A673 (cell line): ENCODE measurements at regions not wholly inside any gene's neighbourhood (a gene's known extent, or its start where the extent isn't known, plus 50 kb on each side); places are given as distances from the start of the nearest gene placed in this dataset.

ENCODE experiments used
- BruUV-seq: library from RNA; stranded (reverse); fragments of 400-500 nt; replicated peaks from 2 replicates; lab custom pipeline; 2021; lab: Mats Ljungman, UMichigan
- CTCF ChIA-PET: fragments of 300-600 bp; sonication (Branson Sonifier 250); formaldehyde crosslinking; loops from one replicate; lab custom pipeline; 2022; ENCODE audit warnings: antibody characterized with exemption; lab: Charles Lee
- POLR2A ChIA-PET: fragments of 300-600 bp; sonication (Branson Sonifier 250); formaldehyde crosslinking; loops from one replicate; lab custom pipeline; 2022; ENCODE audit warnings: antibody characterized with exemption; ENCODE audit not compliant: low non-redundant PET; lab: Charles Lee
- DNase-seq: peaks from one replicate; pipeline ENCODE4 v3.0.0-alpha.2; 2015; ENCODE audit warnings: low spot score
- H3K27ac ChIP-seq: fragments of 200-600 bp; sonication (generic); 2 replicates; pipeline ENCODE4 v1.5.1; 2016; ENCODE audit warnings: mixed run types, low read depth, mild to moderate bottlenecking, mixed read lengths, antibody characterized with exemption, low read length; ENCODE audit not compliant: poor library complexity, severe bottlenecking
- H3K27me3 ChIP-seq: fragments of 200-600 bp; sonication (generic); replicated peaks from 2 replicates; pipeline ENCODE4 v1.6.1; 2017; ENCODE audit warnings: mixed run types, low read depth, mild to moderate bottlenecking, mixed read lengths, antibody characterized with exemption, low read length; ENCODE audit not compliant: insufficient read depth, poor library complexity
- H3K36me3 ChIP-seq: fragments of 200-600 bp; sonication (generic); 2 replicates; pipeline ENCODE4 v1.6.1; 2016; ENCODE audit warnings: mixed run types, mild to moderate bottlenecking, mixed read lengths, antibody characterized with exemption, low read length; ENCODE audit not compliant: insufficient read depth, poor library complexity, severe bottlenecking
- H3K4me1 ChIP-seq: fragments of 200-600 bp; sonication (generic); 2 replicates; pipeline ENCODE4 v1.6.1; 2017; ENCODE audit warnings: mixed run types, mild to moderate bottlenecking, mixed read lengths, antibody characterized with exemption, low read length; ENCODE audit not compliant: insufficient read depth, poor library complexity, severe bottlenecking
- H3K4me3 ChIP-seq: fragments of 200-600 bp; sonication (generic); 2 replicates; pipeline ENCODE4 v1.5.1; 2016; ENCODE audit warnings: low read depth, mixed run types, mild to moderate bottlenecking, mixed read lengths, low read length; ENCODE audit not compliant: poor library complexity, severe bottlenecking
- H3K9me3 ChIP-seq: fragments of 200-600 bp; sonication (generic); 2 replicates; pipeline ENCODE4 v1.6.1; 2016; ENCODE audit warnings: mixed run types, low read depth, mild to moderate bottlenecking, mixed read lengths, antibody characterized with exemption, low read length; ENCODE audit not compliant: poor library complexity, severe bottlenecking
- CTCF ChIP-seq: fragments of 300-800, 200-600 bp; sonication (generic); conservative IDR thresholded peaks from 2 replicates; pipeline ENCODE4 v1.5.1; 2017; ENCODE audit warnings: low read depth, mild to moderate bottlenecking, antibody characterized with exemption, low read length, moderate library complexity, mixed read lengths
- EZH2 ChIP-seq: fragments of 200-600 bp; sonication (generic); IDR thresholded peaks from 2 replicates; pipeline ENCODE4 v1.6.1; 2017; ENCODE audit warnings: borderline replicate concordance, low read depth, mild to moderate bottlenecking, mixed read lengths, antibody characterized with exemption, low read length; ENCODE audit not compliant: poor library complexity, severe bottlenecking
- intact Hi-C: fragments of 100-400 bp; cut with micrococcal nuclease; formaldehyde crosslinking; loops from one replicate; pipeline ENCODE4 v1.10.0; 2022; ENCODE audit not compliant: unreplicated experiment

GRCh38 chr2:221153226-221153625 is 418.9 kb downstream of the EPHA4 start:
- ChIA-PET CTCF (no interaction called here), POLR2A (no interaction called here)
- Histone ChIP-seq H3K27me3 (no peaks in the 10 kb centered on the region), H3K27ac (no peak overlapping the region), H3K4me3 (no peak overlapping the region), H3K9me3 (no peaks in the 10 kb centered on the region), H3K36me3 (no peaks in the 10 kb centered on the region), H3K4me1 (peaks cover 44% of the 10 kb centered on the region)
- no TSS peak for BruUV-seq
- intact Hi-C loops, result no loop called here
- DNase-seq, result peak; percentile 70
- TF ChIP-seq EZH2 (no peak), CTCF (no peak)

GRCh38 chr2:221154176-221154575 is 417.9 kb downstream of the EPHA4 start:
- Histone ChIP-seq H3K27me3 (no peaks in the 10 kb centered on the region), H3K36me3 (no peaks in the 10 kb centered on the region), H3K4me3 (no peak overlapping the region), H3K4me1 (peaks cover 44% of the 10 kb centered on the region), H3K9me3 (no peaks in the 10 kb centered on the region), H3K27ac (no peak overlapping the region)
- no peak for DNase-seq
- intact Hi-C loops, result no loop called here
- ChIA-PET POLR2A (no interaction called here), CTCF (no interaction called here)
- BruUV-seq, result no TSS peak
- TF ChIP-seq EZH2, result no peak
- TF ChIP-seq CTCF, result no peak

GRCh38 chr2:221156062-221156734 is 415.9 kb downstream of the EPHA4 start:
- POLR2A ChIA-PET, result no interaction called here
- peak; percentile 47 for DNase-seq
- Histone ChIP-seq H3K27ac (no peak overlapping the region), H3K4me3 (no peak overlapping the region), H3K36me3 (no peaks in the 10 kb centered on the region), H3K9me3 (no peaks in the 10 kb centered on the region), H3K27me3 (no peaks in the 10 kb centered on the region), H3K4me1 (peaks cover 44% of the 10 kb centered on the region)
- intact Hi-C loops, result no loop called here
- CTCF ChIA-PET, result no interaction called here
- no TSS peak for BruUV-seq
- TF ChIP-seq CTCF, result no peak
- TF ChIP-seq EZH2, result no peak
